ENCODE measurements at regions not wholly inside any gene's neighbourhood (a gene's known extent, or its start where the extent isn't known, plus 50 kb on each side); places are given as distances from the start of the nearest gene placed in this dataset.
"Not testable (repeated sequence)": the region's sequence is repeated elsewhere in the genome, so short reads cannot be mapped to it uniquely, and the experiment has no call there.

GRCh38 chr12:83870921-83871599 is 1041.5 kb downstream of the SLC6A15 start:
- DNase-seq: not testable (repeated sequence)

GRCh38 chr12:83866477-83866876 is 1046.1 kb downstream of the SLC6A15 start:
- no peak for DNase-seq

DNA sequence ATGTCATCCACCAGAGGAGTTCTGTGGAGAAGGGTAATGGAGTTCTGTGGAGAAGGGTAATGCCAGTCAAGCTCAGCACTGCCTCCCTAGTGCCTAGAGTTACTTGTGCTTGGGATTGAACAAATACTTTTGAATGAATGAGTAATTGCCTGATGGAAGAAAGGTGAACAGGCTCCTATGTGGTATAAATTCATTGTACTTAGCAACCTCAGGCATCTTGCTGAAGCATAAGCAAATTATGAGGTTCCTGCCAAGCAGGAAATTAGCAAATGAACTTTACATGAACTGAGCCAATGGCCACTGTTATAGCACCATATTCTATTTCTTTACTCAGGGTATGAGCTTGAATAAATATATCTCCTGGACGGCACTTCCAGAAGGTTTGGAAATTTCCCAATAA is 1047.2 kb downstream of the SLC6A15 start:
- no peak for DNase-seq

- no peak for DNase-seq
These were observed 1048.5 kb downstream of the SLC6A15 start for GRCh38 chr12:83864054-83864453.

- no peak for DNase-seq
These were observed 1053.6 kb downstream of the SLC6A15 start for GRCh38 chr12:83859021-83859420.

GRCh38 chr12:83856803-83857202 is 1055.8 kb downstream of the SLC6A15 start:
- no peak for DNase-seq

DNA sequence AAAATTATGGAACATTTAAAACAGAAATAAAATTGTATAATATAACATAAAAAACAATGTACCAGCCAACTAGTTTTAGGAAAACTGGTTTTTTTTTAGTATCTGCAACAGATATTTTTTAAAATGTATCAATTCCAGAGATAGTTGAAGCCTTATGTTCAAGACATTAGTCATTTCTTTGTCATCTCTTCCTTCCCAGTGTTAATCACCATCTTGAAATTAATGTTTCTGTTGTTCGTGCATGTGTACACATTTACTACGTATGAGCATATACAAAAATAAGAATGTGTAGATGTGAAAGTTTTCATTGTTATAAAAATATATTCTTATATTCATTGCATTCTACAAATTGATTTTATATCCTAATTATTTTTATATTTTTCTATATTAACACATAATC is 1062.1 kb downstream of the SLC6A15 start:
- no peak for DNase-seq

DNA sequence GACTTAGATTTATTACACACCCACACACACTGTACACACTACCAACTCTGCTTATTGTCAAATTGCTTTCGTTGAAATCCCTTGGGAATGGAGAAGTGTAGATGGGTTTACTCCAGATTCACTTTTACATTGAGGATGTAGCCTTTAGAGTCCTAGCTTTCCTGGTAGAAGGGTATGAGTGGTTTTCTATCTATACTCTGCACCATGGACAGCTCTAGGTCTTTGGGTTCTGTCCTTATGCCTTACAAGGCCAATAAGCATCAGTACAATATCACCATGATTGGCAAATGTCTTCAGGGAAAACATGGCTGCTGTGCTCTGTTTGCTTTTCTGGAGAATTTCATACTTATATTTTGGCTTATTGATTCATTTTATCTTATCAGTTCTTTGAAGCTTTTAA is 1063.9 kb downstream of the SLC6A15 start:
- DNase-seq: no peak

- no peak for DNase-seq
These were observed 1069.1 kb downstream of the SLC6A15 start for GRCh38 chr12:83843541-83843940.

- DNase-seq: no peak
These were observed 1071.0 kb downstream of the SLC6A15 start for GRCh38 chr12:83841620-83842019.

- DNase-seq: no peak
These were observed 1084.7 kb downstream of the SLC6A15 start for GRCh38 chr12:83827860-83828259.

DNA sequence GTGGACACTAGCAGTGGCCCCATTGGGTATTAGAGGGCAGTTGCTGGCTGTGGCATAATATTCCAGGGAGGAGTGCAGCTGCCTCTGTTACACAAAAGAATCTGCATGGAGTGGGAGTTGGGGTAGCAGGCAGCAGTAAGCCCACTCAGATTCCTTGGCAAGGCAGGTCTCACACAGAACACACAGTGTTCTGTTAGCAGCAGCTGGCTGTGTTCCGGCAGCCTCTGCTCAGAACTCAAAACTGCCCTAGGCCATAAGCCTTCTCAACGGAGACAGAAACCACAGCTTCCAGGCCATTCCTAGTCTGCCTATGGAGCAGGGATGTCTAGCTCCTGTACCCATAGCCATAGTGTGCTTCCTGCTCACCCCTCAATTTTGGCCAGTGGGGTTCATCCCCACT is 1085.4 kb downstream of the SLC6A15 start:
- DNase-seq: no peak

GRCh38 chr12:83826112-83826511 is 1086.5 kb downstream of the SLC6A15 start:
- peak; percentile 53 for DNase-seq

DNA sequence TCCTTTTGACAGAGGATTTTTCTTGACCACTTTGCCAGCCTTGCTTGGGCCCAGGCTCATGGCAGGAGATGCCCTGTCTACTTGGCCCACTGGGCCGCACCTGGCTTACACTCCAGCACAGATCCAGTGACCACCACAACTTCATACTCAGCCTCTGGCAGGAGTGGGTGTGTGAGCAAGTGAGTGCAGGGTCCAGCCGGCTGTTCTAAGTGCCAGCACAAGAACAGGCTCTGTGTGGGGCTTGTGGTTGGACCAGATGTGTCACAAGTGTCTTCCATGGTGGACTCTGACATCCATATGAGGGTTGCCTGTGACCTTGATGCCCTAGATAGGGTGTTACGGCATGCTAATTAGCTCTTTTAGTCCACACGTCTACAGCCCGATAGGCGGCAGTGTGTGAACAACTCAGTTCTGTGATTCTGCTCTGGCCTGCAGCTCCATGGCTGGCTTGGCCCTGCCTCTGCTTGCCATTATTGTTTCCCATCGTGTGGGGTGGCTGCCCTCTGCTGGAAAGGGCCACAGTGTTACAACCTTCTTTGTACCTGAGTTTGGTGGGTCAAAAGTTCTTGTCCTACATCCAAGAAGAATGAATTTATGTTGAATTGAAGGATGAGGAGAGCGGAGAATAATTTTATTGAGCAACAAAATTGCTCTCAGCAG is 1089.1 kb downstream of the SLC6A15 start:
- DNase-seq: peak; percentile 53

DNA sequence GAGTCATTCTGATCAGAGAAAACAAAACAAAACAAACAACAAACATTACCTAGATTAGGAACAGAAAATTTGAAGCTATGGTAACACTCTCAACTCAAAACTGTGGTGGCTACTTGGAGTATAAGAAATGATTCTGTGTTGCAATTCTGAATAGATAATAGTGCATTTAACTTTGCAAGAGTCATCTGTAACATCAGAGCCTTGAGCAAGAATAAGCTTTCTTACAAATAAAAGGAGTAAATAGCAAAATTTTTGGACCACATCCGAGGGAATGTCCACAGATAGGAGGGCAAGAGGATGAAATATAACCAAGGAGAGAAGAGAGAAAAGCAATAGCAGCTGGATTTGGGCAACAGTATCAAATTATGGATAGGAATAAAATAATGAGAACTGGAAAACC is 1090.6 kb downstream of the SLC6A15 start:
- DNase-seq: no peak

GRCh38 chr12:83818881-83819280 is 1093.7 kb downstream of the SLC6A15 start:
- no peak for DNase-seq

- DNase-seq: no peak
These were observed 1094.9 kb downstream of the SLC6A15 start for GRCh38 chr12:83817730-83818129.

- DNase-seq: no peak
These were observed 1104.0 kb downstream of the SLC6A15 start for GRCh38 chr12:83808591-83808990.

DNA sequence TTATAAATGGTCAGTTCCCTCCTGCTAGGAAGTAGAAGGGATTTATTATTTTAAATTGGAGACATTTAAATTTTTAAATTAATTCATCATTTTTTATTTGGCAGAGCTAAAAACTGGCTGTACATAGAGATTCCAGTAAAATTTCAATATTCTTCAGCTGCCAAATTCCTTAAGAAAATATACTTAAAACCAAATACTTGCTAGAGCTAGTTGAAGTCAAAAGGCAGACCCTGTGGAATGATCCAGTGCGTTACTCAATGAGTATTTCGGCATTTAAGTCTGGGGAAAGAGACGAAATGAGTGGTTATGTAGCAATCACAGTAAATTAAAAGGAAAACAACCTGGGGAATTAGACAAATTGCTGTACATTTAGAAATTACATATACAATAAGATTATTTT is 1104.7 kb downstream of the SLC6A15 start:
- DNase-seq: no peak

- no peak for DNase-seq
These were observed 1106.7 kb downstream of the SLC6A15 start for GRCh38 chr12:83805873-83806272.

GRCh38 chr12:83805156-83805772 is 1107.3 kb downstream of the SLC6A15 start:
- DNase-seq: no peak

GRCh38 chr12:83801972-83802371 is 1110.6 kb downstream of the SLC6A15 start:
- no peak for DNase-seq

- DNase-seq: no peak
These were observed 1112.6 kb downstream of the SLC6A15 start for GRCh38 chr12:83800022-83800421.

DNA sequence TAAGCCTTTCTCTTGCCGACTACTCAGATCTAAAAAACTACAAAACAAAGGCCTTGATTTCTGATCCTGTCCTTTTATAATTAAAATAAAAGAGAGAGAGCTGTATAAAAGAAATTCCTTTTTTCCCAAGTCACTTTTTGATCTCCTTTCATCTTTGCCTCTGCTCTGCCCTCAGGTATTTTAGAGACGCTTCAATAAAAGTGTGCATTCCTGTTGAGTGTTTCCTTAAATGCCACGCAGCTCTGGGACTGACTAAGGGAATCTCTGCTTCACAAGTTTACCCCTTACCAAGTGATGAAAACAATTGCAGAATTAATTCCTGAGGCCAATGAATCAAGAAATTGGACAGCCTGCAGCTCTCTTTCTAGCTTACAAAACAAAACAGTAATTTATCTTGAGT is 1109.8 kb downstream of the TMTC2 start:
- DNase-seq: no peak
